H1 (cell line): ENCODE measurements at regions not wholly inside any gene's neighbourhood (a gene's known extent, or its start where the extent isn't known, plus 50 kb on each side); places are given as distances from the start of the nearest gene placed in this dataset.

Source experiments
- EP300 ChIP-seq, 2 experiments: IDR thresholded peaks; 1 replicate in 1 of 2; 2 replicates in 1 of 2; pipeline ENCODE4 v1.6.1; 2011 to 2012; ENCODE audit warnings: low read depth in 2 of 2, low read length in 2 of 2, mild to moderate bottlenecking in 2 of 2, borderline replicate concordance in 1 of 2, inconsistent platforms in 1 of 2, moderate library complexity in 1 of 2
- HDAC6 ChIP-seq: IDR thresholded peaks from one replicate; pipeline ENCODE4 v1.7.1; 2012; ENCODE audit warnings: low read depth, mild to moderate bottlenecking, inconsistent platforms, low read length, moderate library complexity
- KDM1A ChIP-seq: fragments of 200-600, 300-600 bp; sonication (generic); IDR thresholded peaks from 2 replicates; pipeline ENCODE4 v1.7.1; 2016; ENCODE audit warnings: mild to moderate bottlenecking, low read length, borderline replicate concordance
- KDM4A ChIP-seq: IDR thresholded peaks from one replicate; pipeline ENCODE4 v1.7.1; 2012; ENCODE audit warnings: low read depth, mild to moderate bottlenecking, moderate library complexity, low read length, inconsistent platforms; ENCODE audit not compliant: severe bottlenecking
- KDM5A ChIP-seq: fragments of 200-600 bp; IDR thresholded peaks from 2 replicates; pipeline ENCODE4 v1.7.1; 2012; ENCODE audit warnings: mild to moderate bottlenecking, low read length, inconsistent platforms, mixed read lengths
- POU5F1 ChIP-seq: IDR thresholded peaks from 2 replicates; pipeline ENCODE4 v1.6.1; 2011; ENCODE audit warnings: low read depth, mild to moderate bottlenecking, low read length, moderate library complexity
- SIX5 ChIP-seq: IDR thresholded peaks from 2 replicates; pipeline ENCODE4 v1.6.1; 2011; ENCODE audit warnings: mild to moderate bottlenecking, low read depth, low read length
- USF2 ChIP-seq: IDR thresholded peaks from 2 replicates; pipeline ENCODE4 v1.6.1; 2011; ENCODE audit warnings: low read length, improper control_type of control experiment

- no peak for TF ChIP-seq SIX5
- no peak for TF ChIP-seq KDM1A
- no peak for TF ChIP-seq POU5F1
- TF ChIP-seq EP300 (IDR thresholded peaks at IDR 0.05; ENCODE audit: borderline replicate concordance in 1 of 2, low read depth in 2 of 2, low read length in 2 of 2), result no peak
- TF ChIP-seq KDM5A, result no peak
- TF ChIP-seq KDM4A, result no peak
- no peak for TF ChIP-seq HDAC6
- TF ChIP-seq USF2, result no peak
Observed at GRCh38 chr3:153089620-153090019, 72.4 kb upstream of the RAP2B start.
